MCF 10A (cell line): ENCODE measurements at regions not wholly inside any gene's neighbourhood (a gene's known extent, or its start where the extent isn't known, plus 50 kb on each side); places are given as distances from the start of the nearest gene placed in this dataset.

Experiments used
- BruUV-seq: library from RNA; stranded (reverse); fragments of 400-500 nt; replicated peaks from 2 replicates; lab custom pipeline; 2021; lab: Mats Ljungman, UMichigan
- CTCF ChIA-PET: fragments of 300-600 bp; sonication (Branson Sonifier 250); formaldehyde crosslinking; extraction: SDS; loops from one replicate; lab custom pipeline; 2021; ENCODE audit warnings: antibody characterized with exemption, inconsistent platforms; lab: Yijun Ruan, JAX
- POLR2A ChIA-PET: fragments of 300-600, 350-650 bp; sonication (Branson Sonifier 250); formaldehyde crosslinking; extraction: SDS; loops from one replicate; lab custom pipeline; 2020; ENCODE audit warnings: antibody characterized with exemption, inconsistent platforms; lab: Yijun Ruan, JAX
- DNase-seq: peaks from one replicate; pipeline ENCODE4 v3.0.0-alpha.2; 2018; ENCODE audit not compliant: unreplicated experiment
- H3K27ac Mint-ChIP-seq: one replicate; pipeline ENCODE4 v1.8.0; 2022; ENCODE audit warnings: mild to moderate bottlenecking, low read depth, mixed read lengths; ENCODE audit not compliant: unreplicated experiment
- H3K27me3 Mint-ChIP-seq: one replicate; pipeline ENCODE4 v1.8.0; 2022; ENCODE audit warnings: mixed read lengths; ENCODE audit not compliant: insufficient read depth, unreplicated experiment
- H3K36me3 Mint-ChIP-seq: one replicate; pipeline ENCODE4 v1.8.0; 2022; ENCODE audit warnings: mild to moderate bottlenecking, moderate library complexity, mixed read lengths; ENCODE audit not compliant: insufficient read depth, unreplicated experiment
- H3K4me1 Mint-ChIP-seq: one replicate; pipeline ENCODE4 v1.8.0; 2022; ENCODE audit warnings: mixed read lengths; ENCODE audit not compliant: insufficient read depth, unreplicated experiment
- H3K4me3 Mint-ChIP-seq: one replicate; pipeline ENCODE4 v1.8.0; 2022; ENCODE audit warnings: mild to moderate bottlenecking, moderate library complexity, mixed read lengths; ENCODE audit not compliant: unreplicated experiment
- H3K9me3 Mint-ChIP-seq: one replicate; pipeline ENCODE4 v1.8.0; 2022; ENCODE audit warnings: mixed read lengths; ENCODE audit not compliant: unreplicated experiment
- CTCF ChIP-seq: fragments of 200-600 bp; IDR thresholded peaks from one replicate; pipeline ENCODE4 v1.8.0; 2022; ENCODE audit warnings: antibody characterized with exemption, mild to moderate bottlenecking; ENCODE audit not compliant: unreplicated experiment
- intact Hi-C: fragments of 100-400 bp; cut with micrococcal nuclease; formaldehyde crosslinking; loops from 2 replicates; pipeline ENCODE4 v1.14.1; 2022

GRCh38 chrX:22800806-22801205, 199.0 kb upstream of the DDX53 start:
- ChIA-PET CTCF (no interaction called here), POLR2A (interaction anchor here (0.7 kb wide), 1 partner anchor 813 kb away, joined by 3 read pairs; no protein-coding TSS in a partner anchor)
- no TSS peak for BruUV-seq
- H3K36me3 Mint-ChIP-seq, result no peaks in the 10 kb centered on the region
- no peak for TF ChIP-seq CTCF
- H3K4me3 Mint-ChIP-seq, result no peak overlapping the region
- peaks cover 7% of the 10 kb centered on the region for H3K4me1 Mint-ChIP-seq
- H3K27ac Mint-ChIP-seq, result no peak overlapping the region
- DNase-seq, result no peak
- intact Hi-C loops, result no loop called here
- H3K27me3 Mint-ChIP-seq, result peaks cover 15% of the 10 kb centered on the region
- H3K9me3 Mint-ChIP-seq, result peaks cover 6% of the 10 kb centered on the region

GRCh38 chrX:22803353-22803752, 196.4 kb upstream of the DDX53 start:
- CTCF ChIA-PET, result no interaction called here
- DNase-seq, result no peak
- Mint-ChIP-seq H3K4me3 (no peak overlapping the region), H3K27me3 (peaks cover 37% of the 10 kb centered on the region), H3K27ac (no peak overlapping the region), H3K36me3 (no peaks in the 10 kb centered on the region), H3K4me1 (peaks cover 7% of the 10 kb centered on the region), H3K9me3 (peaks cover 6% of the 10 kb centered on the region)
- intact Hi-C loops, result no loop called here
- TF ChIP-seq CTCF, result no peak
- no TSS peak for BruUV-seq
- POLR2A ChIA-PET, result interaction anchor here (0.6 kb wide), 1 partner anchor 270 kb away, joined by 3 read pairs; no protein-coding TSS in a partner anchor

GRCh38 chrX:22810876-22811275, 188.9 kb upstream of the DDX53 start:
- Mint-ChIP-seq H3K27ac (no peak overlapping the region), H3K27me3 (peaks cover 34% of the 10 kb centered on the region), H3K4me3 (no peak overlapping the region), H3K4me1 (no peaks in the 10 kb centered on the region), H3K9me3 (no peaks in the 10 kb centered on the region), H3K36me3 (no peaks in the 10 kb centered on the region)
- intact Hi-C loops, result no loop called here
- ChIA-PET CTCF (no interaction called here), POLR2A (no interaction called here)
- TF ChIP-seq CTCF, result no peak
- no peak for DNase-seq
- BruUV-seq, result no TSS peak

GRCh38 chrX:22818061-22818460, 181.7 kb upstream of the DDX53 start:
- H3K4me1 Mint-ChIP-seq, result no peaks in the 10 kb centered on the region
- H3K27ac Mint-ChIP-seq, result no peak overlapping the region
- ChIA-PET CTCF (interaction anchor here (0.5 kb wide), 1 partner anchor 118 kb away, joined by 3 read pairs; no protein-coding TSS in a partner anchor), POLR2A (no interaction called here)
- no peaks in the 10 kb centered on the region for H3K9me3 Mint-ChIP-seq
- H3K4me3 Mint-ChIP-seq, result no peak overlapping the region
- no peaks in the 10 kb centered on the region for H3K36me3 Mint-ChIP-seq
- TF ChIP-seq CTCF, result no peak
- intact Hi-C loops, result no loop called here
- no peaks in the 10 kb centered on the region for H3K27me3 Mint-ChIP-seq
- no peak for DNase-seq
- BruUV-seq, result no TSS peak
